MV-4-11 (cell line): ENCODE measurements at regions not wholly inside any gene's neighbourhood (a gene's known extent, or its start where the extent isn't known, plus 50 kb on each side); places are given as distances from the start of the nearest gene placed in this dataset.
"Not testable (repeated sequence)": the region's sequence is repeated elsewhere in the genome, so short reads cannot be mapped to it uniquely, and the experiment has no call there.

ENCODE experiments used
- DNase-seq: peaks from one replicate; lab custom pipeline; 2025; lab: John Stamatoyannopoulos, UW

DNA sequence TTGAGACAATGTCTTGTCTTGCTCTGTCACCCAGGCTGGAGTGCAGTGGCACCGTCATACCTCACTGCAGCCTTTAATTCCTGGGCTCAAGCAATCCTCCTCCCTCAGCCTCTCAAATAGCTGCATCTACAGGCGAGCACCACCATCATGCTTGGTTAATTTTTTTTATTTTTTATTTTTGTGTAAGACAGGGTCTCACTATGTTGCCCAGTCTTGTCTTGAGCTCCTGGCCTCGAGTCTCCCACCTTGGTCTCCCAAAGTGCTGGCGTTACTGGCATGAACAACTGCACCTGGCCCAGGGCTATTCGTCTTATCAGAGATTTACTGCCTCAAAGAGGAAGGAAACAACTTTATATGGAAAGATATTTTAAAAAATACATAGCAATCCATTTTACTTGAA is 102.8 kb upstream of the NUPR2 start:
- DNase-seq = no peak

DNA sequence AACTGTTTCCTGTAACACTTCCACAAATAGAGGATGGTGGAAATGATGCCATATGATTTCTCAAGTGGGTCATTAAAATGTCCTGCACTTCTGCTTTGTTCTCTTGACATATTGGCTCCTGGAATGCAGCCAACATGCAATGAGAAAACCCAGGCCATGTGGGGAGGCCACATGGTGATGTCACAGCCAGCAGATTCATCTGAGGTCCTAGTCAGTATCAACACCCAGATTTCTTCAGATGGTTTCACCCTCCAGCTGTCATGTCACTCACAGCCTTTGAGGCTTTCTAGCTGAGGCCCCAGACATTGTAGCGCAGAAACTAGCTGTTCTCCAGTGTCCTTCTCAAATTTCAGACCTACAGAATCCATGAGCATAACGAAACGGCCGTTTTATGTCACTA is 102.3 kb upstream of the NUPR2 start:
- DNase-seq = peak; percentile 82

DNA sequence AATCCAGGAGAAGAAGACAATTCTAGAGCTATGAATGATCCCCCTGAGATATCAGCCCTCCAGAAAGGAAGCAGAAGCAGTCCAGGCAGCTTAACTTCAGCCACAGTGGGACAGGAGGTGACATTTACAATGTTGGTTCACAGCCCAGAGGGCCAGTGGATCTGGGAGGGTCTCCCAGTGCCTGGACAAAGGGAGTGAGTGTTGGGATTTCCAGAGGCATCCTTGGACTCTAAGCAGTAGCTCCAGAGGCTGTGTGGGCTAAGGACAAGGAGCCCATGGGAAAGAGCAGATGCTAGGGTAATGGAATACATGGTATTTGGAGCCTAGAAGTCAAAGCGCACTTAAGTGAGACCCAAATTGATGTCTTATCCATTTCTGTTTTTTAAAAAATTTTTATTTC is 97.4 kb upstream of the NUPR2 start:
- no peak for DNase-seq

DNA sequence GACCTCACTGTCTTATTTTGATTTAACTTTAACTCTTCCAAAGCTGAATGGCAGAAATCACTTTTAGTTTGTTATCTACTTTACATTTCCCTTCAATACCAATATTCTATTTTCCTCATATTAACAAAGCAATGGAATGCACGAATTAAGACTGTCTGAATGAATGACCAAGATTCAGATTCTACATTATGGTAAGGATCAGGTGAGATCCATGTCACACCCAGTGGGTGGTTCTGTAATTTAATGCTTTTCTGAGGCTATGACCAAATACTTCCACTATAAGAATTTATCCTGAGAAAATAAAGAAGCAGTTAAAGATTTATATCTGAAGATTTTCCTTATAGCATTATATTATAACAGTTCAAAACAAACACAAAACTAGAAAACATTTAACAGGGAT is 90.2 kb upstream of the NUPR2 start:
- no peak for DNase-seq

DNA sequence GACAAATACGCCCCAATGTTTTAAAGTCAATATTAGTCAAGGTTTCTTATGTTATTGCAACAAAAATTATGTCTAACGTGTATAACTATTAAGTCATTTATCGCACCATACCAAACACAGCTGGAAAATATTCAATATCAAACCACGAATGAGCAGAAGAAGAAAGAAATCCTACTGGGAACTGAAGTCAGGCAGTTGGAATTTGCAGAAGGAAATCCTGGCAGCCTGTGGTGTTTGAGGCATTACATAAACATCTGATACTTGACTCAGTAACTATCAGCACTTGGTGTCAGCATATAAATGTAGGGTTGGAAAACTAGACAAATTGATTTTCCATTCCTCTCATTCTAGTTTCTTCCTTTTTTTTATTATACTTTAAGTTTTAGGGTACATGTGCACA is 83.4 kb upstream of the NUPR2 start:
- DNase-seq = no peak

DNA sequence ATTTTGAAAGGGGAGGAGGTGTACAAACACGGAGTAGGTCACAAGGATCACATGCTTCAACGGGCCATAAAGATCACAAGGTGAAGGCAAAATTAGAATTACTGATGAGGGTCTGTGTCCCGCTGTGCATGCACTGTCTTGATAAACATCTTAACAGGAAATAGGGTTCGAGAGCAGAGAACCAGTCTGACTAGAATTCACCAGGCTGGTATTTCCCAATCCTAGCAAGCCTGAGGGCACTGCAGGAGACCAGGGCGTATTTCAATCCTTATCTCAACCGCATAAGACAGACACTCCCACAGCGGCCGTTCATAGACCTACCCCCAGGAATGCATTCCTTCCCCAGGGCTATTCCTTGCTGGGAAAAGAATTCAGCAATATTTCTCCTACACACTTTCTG is 80.0 kb upstream of the NUPR2 start:
- not testable (repeated sequence) for DNase-seq

DNA sequence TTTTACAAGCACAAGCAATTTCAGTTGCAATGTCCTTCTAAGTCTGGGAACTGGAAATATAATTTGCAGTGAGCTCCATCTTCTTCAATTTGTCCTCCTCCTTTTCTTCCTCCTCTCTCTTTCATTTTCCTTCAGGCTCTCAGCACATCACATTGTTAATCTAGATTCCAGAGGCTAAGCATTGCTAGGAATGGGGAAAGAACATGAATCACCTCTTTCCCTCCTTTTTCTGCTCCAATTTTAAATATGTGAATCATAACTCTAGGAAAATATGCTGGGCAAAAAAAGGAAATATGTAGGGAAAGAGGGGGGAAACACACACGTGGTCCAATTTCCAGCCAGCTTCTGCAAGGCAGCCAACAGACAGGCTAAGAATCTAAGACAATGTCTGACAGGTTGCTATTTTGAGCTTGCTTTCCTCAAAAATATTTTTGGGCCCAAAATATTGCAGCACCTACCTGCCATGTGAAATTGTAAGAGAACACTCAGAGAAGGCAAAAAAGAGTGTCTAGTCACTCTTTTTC is 72.7 kb upstream of the NUPR2 start:
- DNase-seq = no peak

DNA sequence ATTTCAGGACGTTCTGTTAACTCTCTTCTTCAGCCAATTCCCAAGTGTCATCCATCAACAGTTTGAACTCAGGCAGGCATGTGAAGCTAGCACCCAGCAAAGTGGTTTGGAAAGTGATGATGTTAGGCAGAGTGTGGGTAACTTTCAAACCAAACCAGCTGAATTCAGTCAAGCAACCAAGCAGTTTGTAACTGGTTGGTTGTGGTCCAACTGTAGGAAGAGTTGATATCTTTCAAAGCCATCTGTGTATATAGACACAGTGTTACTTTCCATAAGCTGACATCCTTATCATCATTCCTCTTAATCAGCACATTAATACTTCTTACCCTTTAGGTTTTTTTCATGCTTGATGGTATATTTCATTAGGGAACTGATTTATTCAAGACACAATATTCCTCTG is 72.2 kb upstream of the NUPR2 start:
- no peak for DNase-seq

DNA sequence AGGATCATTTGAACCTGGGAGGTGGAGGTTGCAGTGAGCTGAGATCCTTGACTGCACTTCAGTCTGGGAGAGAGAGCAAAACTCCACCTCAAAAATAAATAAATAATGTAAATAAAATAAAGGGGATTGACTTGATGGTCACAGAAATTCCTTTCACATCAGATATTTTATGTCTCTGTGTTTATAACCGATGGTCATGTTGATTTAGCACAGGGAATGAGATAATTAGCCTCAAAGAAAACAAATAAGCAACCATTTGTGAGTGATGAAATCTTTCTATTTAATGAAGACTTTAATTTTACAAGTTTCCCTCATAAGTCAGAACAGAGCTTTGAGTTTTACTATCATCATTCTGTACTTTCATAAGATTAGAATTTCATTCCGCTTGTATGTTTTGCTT is 64.8 kb upstream of the NUPR2 start:
- no peak for DNase-seq

DNA sequence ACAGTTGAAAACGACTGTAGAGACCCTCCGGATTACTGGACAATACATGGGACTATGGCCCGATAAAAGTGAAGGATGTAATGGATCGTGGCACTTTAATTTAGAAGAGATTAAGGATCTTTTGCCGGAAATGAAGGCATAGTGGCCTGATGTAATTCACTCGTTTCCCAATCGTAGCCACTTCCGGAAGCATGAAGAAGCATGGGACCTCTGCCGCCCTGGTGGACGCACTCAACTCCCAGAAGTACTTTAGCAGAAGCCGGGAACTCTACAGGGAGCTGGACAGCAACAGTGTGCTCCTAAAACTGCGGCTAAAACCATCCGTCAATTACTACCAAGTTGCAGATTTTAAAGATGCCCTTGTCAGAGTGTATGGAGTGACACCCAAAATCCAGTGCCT is 59.6 kb upstream of the NUPR2 start:
- no peak for DNase-seq

DNA sequence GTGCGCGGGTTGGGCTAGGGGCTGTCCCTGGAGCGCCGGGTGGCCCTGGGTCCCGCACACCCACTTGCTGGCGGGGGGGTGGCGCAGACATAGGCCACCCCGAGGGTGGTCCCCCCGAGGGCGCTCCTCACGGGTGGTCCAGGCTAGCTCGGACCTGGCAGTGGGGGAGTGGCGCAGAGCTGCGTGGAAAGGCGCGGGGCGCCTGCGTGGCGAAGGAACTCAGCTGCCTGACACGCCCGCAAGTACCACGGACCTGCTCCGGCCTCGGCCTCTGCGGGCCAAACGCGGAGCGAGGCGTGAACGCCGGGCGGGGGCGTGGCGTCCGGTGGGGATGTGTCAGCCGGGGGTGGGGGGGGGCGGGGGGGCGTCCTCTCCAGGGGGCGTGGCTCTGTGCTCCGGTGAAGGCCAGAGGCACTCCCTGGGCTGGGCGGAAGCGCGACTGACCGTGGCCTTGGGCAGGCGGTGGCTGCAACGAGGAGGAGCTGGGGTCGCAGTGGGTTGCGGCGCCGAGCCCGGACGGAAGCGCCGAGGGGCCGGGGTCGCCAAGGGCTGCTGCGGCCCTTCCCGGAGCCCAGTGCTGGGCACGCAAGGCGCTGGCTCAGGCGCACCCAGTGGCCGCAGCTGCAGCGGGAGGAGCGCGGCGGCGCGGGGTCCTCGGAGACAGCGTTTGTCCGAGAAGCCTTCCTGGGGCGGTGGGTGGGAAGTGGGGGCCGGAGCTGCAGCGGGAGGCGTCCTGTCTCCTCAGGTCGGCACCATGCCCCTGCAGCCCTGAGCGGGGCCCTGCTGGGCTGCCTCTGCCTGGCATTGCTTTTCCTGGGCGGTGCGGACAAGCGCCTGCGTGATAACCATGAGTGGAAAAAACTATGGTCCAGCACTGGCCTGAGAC is 58.9 kb upstream of the NUPR2 start:
- no peak for DNase-seq

DNA sequence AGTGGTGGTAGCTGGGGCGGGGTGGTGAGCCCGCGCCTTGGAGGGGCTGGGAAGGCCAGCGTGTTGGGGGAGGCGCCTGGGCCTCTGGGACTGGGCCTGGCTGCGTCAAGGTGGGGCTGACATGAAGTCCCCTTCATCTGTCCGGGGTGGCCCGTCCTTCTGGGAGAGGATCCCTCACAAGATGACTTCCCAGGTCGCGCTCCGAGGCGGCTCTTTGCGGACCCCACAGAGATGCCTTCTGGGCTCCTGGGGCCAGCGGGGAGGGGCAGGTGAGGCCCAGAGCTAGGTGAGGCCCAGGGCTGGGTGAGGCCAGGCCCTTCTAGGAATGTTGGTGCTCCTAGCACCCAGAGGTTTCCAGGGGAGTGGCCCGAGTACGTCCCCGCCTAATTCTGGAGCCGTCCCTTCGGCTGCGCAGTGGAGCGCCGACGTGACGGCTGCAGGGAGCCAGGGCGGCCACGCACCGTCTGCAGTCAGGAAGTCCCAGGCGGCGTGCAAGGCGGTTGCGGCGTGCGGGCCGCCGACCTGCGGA is 58.2 kb upstream of the NUPR2 start:
- DNase-seq = no peak
